SU-DHL-6 (cell line): ENCODE measurements at regions not wholly inside any gene's neighbourhood (a gene's known extent, or its start where the extent isn't known, plus 50 kb on each side); places are given as distances from the start of the nearest gene placed in this dataset.

ENCODE experiments used
- H2AFZ ChIP-seq: fragments of 200-600 bp; sonication (generic); 2 replicates; pipeline ENCODE4 v1.6.1; 2014; ENCODE audit warnings: low read depth, mild to moderate bottlenecking, moderate library complexity, mixed read lengths, antibody characterized with exemption, low read length; ENCODE audit not compliant: severe bottlenecking
- H3F3A ChIP-seq: fragments of 200-600 bp; shearing (Covaris generic); 2 replicates; pipeline ENCODE4 v1.6.0; 2016; ENCODE audit warnings: antibody characterized with exemption, mild to moderate bottlenecking; ENCODE audit not compliant: insufficient read depth
- H3K27ac ChIP-seq: fragments of 200-600 bp; sonication (generic); 2 replicates; pipeline ENCODE4 v1.5.1; 2016; ENCODE audit warnings: low read depth, mild to moderate bottlenecking, low read length, moderate library complexity, mixed read lengths
- H3K27me3 ChIP-seq: fragments of 200-600 bp; sonication (generic), shearing (Covaris generic); 2 replicates; pipeline ENCODE4 v1.6.0; 2014; ENCODE audit warnings: mild to moderate bottlenecking, low read length
- H3K36me3 ChIP-seq: fragments of 200-600 bp; sonication (generic); 2 replicates; pipeline ENCODE4 v1.6.1; 2014; ENCODE audit warnings: mild to moderate bottlenecking, low read length, mixed read lengths
- H3K4me2 ChIP-seq: fragments of 300-600, 200-600 bp; shearing (Covaris generic), sonication (generic); 2 replicates; pipeline ENCODE4 v1.6.0; 2014; ENCODE audit warnings: low read length, low read depth, mild to moderate bottlenecking; ENCODE audit not compliant: poor library complexity, severe bottlenecking
- H3K4me3 ChIP-seq: fragments of 200-600 bp; sonication (generic); 2 replicates; pipeline ENCODE4 v1.5.1; 2014; ENCODE audit warnings: antibody characterized with exemption, low read length, mild to moderate bottlenecking, mixed read lengths; ENCODE audit not compliant: insufficient read depth, poor library complexity, severe bottlenecking
- H3K79me2 ChIP-seq: fragments of 200-600 bp; sonication (generic); 2 replicates; pipeline ENCODE4 v1.6.1; 2014; ENCODE audit warnings: mild to moderate bottlenecking, low read length, moderate library complexity; ENCODE audit not compliant: insufficient read depth
- H3K9ac ChIP-seq: fragments of 200-600 bp; sonication (generic); 2 replicates; pipeline ENCODE4 v1.7.0; 2014; ENCODE audit warnings: mild to moderate bottlenecking, low read length
- H3K9me2 ChIP-seq: fragments of 200-600 bp; sonication (generic); replicated peaks from 2 replicates; pipeline ENCODE4 v1.6.1; 2014; ENCODE audit warnings: low read length; ENCODE audit not compliant: insufficient read depth
- H3K9me3 ChIP-seq: fragments of 200-600 bp; sonication (generic); 2 replicates; pipeline ENCODE4 v1.6.1; 2014; ENCODE audit warnings: low read length, mixed read lengths; ENCODE audit not compliant: insufficient read depth
- H4K20me1 ChIP-seq: fragments of 200-600 bp; sonication (generic); 2 replicates; pipeline ENCODE4 v1.6.1; 2014; ENCODE audit warnings: low read depth, mild to moderate bottlenecking, antibody characterized with exemption, low read length, moderate library complexity, mixed read lengths
- CTCF ChIP-seq: fragments of 200-600 bp; sonication (generic); IDR thresholded peaks from one replicate; pipeline ENCODE4 v1.5.1; 2017; ENCODE audit warnings: antibody characterized with exemption, mild to moderate bottlenecking, low read length, moderate library complexity; ENCODE audit not compliant: insufficient read depth, poor library complexity, severe bottlenecking
- EZH2phosphoT487 ChIP-seq: fragments of 200-600 bp; sonication (generic), shearing (Covaris generic); conservative IDR thresholded peaks from 2 replicates; pipeline ENCODE4 v1.6.1; 2018; ENCODE audit warnings: mild to moderate bottlenecking, antibody characterized with exemption, low read length, moderate library complexity, mixed read lengths

- Histone ChIP-seq H4K20me1 (no peaks in the 10 kb centered on the region), H3K79me2 (no peaks in the 10 kb centered on the region), H3K9ac (no peak overlapping the region), H3K4me2 (no peak overlapping the region), H3K27ac (no peak overlapping the region), H3K27me3 (no peaks in the 10 kb centered on the region), H3K4me3 (no peak overlapping the region), H3F3A (no peaks in the 10 kb centered on the region), H3K9me3 (no peaks in the 10 kb centered on the region), H3K9me2 (no peaks in the 10 kb centered on the region), H3K36me3 (no peaks in the 10 kb centered on the region), H2AFZ (no peak overlapping the region)
- TF ChIP-seq EZH2phosphoT487 (no peak), CTCF (no peak)
Measured at GRCh38 chr15:97861529-97862260, 98.8 kb upstream of the ARRDC4 start.

GRCh38 chr15:97866959-97867358 is 93.5 kb upstream of the ARRDC4 start:
- Histone ChIP-seq H3K9ac (no peak overlapping the region), H3F3A (no peaks in the 10 kb centered on the region), H3K79me2 (no peaks in the 10 kb centered on the region), H3K36me3 (no peaks in the 10 kb centered on the region), H3K9me3 (no peaks in the 10 kb centered on the region), H4K20me1 (no peaks in the 10 kb centered on the region), H3K4me2 (no peak overlapping the region), H3K9me2 (no peaks in the 10 kb centered on the region), H2AFZ (no peak overlapping the region), H3K4me3 (no peak overlapping the region), H3K27me3 (no peaks in the 10 kb centered on the region), H3K27ac (no peak overlapping the region)
- TF ChIP-seq EZH2phosphoT487 (no peak), CTCF (no peak)

- no peaks in the 10 kb centered on the region for H3F3A ChIP-seq
- no peak for TF ChIP-seq CTCF
- no peak for TF ChIP-seq EZH2phosphoT487
Measured at GRCh38 chr15:97867870-97868269, 92.6 kb upstream of the ARRDC4 start.

More at GRCh38 chr15:97867870-97868269, 92.6 kb upstream of the ARRDC4 start:
- Histone ChIP-seq H3K9me3 (no peaks in the 10 kb centered on the region), H3K4me2 (no peak overlapping the region), H3K36me3 (no peaks in the 10 kb centered on the region), H3K27me3 (no peaks in the 10 kb centered on the region), H3K79me2 (no peaks in the 10 kb centered on the region), H2AFZ (no peak overlapping the region), H3K9me2 (no peaks in the 10 kb centered on the region), H3K9ac (no peak overlapping the region), H4K20me1 (no peaks in the 10 kb centered on the region), H3K27ac (no peak overlapping the region), H3K4me3 (no peak overlapping the region)
